ENCODE measurements at regions not wholly inside any gene's neighbourhood (a gene's known extent, or its start where the extent isn't known, plus 50 kb on each side); places are given as distances from the start of the nearest gene placed in this dataset.

DNA sequence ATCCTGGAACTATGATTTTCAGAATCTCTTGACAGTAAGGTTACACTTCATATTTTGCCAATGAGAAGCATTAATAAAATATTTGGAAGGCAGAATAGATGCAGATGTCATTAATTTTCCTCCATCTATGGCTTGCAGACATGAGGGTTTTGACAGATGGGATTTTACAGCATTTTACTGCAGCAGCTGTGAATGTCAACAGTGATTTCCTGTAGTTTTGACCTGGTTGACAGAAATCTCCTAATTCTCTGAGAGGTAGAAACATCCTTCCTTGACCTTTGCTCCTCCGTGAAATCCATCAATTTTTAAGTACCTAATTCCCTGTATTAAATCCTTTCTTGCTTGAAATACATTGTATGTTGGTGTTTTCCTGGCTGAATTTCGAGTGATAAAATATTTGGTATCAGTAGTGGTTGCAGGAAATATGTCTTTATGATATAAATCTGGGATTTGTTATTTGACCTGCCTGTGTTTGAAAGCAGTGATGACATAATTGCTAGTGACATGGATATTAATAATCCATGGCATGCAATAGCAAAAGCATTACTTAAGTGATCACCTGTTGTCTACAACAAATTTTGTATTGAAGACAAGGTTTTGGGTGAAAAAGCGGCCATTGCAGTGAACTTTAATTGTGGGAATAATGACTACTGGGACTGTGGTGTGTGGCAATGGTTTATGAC, 73.9 kb downstream of the HLX start:
- TF ChIP-seq EZH2phosphoT487 (IDR thresholded peaks at IDR 0.05; ENCODE audit: borderline replicate concordance, low read depth) (no peak), RFX5 (IDR thresholded peaks at IDR 0.05; ENCODE audit: low read length) (no peak), RCOR1 (IDR thresholded peaks at IDR 0.05; ENCODE audit: low read length) (no peak), SIN3A (IDR thresholded peaks at IDR 0.05; ENCODE audit: borderline replicate concordance, low read depth, low read length) (no peak), FOSL2 (IDR thresholded peaks at IDR 0.05; ENCODE audit: borderline replicate concordance, low read depth) (no peak), RAD21 (IDR thresholded peaks at IDR 0.05; ENCODE audit: low read length) (no peak)
- TF ChIP-seq, protein P1, sequence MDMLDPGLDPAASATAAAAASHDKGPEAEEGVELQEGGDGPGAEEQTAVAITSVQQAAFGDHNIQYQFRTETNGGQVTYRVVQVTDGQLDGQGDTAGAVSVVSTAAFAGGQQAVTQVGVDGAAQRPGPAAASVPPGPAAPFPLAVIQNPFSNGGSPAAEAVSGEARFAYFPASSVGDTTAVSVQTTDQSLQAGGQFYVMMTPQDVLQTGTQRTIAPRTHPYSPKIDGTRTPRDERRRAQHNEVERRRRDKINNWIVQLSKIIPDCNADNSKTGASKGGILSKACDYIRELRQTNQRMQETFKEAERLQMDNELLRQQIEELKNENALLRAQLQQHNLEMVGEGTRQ (IDR thresholded peaks at IDR 0.05; ENCODE audit: borderline replicate concordance, low read depth, low read length) = no peak
- TF ChIP-seq, protein P2, sequence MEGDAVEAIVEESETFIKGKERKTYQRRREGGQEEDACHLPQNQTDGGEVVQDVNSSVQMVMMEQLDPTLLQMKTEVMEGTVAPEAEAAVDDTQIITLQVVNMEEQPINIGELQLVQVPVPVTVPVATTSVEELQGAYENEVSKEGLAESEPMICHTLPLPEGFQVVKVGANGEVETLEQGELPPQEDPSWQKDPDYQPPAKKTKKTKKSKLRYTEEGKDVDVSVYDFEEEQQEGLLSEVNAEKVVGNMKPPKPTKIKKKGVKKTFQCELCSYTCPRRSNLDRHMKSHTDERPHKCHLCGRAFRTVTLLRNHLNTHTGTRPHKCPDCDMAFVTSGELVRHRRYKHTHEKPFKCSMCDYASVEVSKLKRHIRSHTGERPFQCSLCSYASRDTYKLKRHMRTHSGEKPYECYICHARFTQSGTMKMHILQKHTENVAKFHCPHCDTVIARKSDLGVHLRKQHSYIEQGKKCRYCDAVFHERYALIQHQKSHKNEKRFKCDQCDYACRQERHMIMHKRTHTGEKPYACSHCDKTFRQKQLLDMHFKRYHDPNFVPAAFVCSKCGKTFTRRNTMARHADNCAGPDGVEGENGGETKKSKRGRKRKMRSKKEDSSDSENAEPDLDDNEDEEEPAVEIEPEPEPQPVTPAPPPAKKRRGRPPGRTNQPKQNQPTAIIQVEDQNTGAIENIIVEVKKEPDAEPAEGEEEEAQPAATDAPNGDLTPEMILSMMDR (IDR thresholded peaks at IDR 0.05) = no peak
- TF ChIP-seq, protein P3, sequence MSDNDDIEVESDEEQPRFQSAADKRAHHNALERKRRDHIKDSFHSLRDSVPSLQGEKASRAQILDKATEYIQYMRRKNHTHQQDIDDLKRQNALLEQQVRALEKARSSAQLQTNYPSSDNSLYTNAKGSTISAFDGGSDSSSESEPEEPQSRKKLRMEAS (IDR thresholded peaks at IDR 0.05; ENCODE audit: low read depth) = no peak
